SK-N-SH treated with all-trans-retinoic acid at 6 μM for 48 hours (cell line): ENCODE measurements at regions not wholly inside any gene's neighbourhood (a gene's known extent, or its start where the extent isn't known, plus 50 kb on each side); places are given as distances from the start of the nearest gene placed in this dataset.

Source experiments
- ATAC-seq: fragments of 200-7000 bp; cut with Tn5 transposase; 3 replicates; pipeline ENCODE4 v1.9.1; 2020; ENCODE audit warnings: mild to moderate bottlenecking, moderate library complexity
- ARNTL ChIP-seq: fragments of 450-650 bp; formaldehyde crosslinking; IDR thresholded peaks from 2 replicates; pipeline ENCODE4 v1.5.0; 2020; ENCODE audit warnings: low read depth, mild to moderate bottlenecking, moderate library complexity, borderline replicate concordance
- BACH2 ChIP-seq: fragments of 250-450 bp; sonication (Bioruptor Pico); IDR thresholded peaks from 2 replicates; pipeline ENCODE4 v1.9.0; 2021; ENCODE audit warnings: mild to moderate bottlenecking, borderline replicate concordance
- CSDC2 ChIP-seq: fragments of 250-450 bp; sonication (Bioruptor Pico); IDR thresholded peaks from 2 replicates; pipeline ENCODE4 v1.5.0; 2020; ENCODE audit warnings: mild to moderate bottlenecking, moderate library complexity
- CSRNP3 ChIP-seq: fragments of 250-450 bp; sonication (Bioruptor Pico); IDR thresholded peaks from 2 replicates; pipeline ENCODE4 v1.5.1; 2021; ENCODE audit warnings: mild to moderate bottlenecking, moderate library complexity
- ESRRG ChIP-seq: fragments of 250-450 bp; sonication (Bioruptor Pico); IDR thresholded peaks from 2 replicates; pipeline ENCODE4 v1.6.1; 2021; ENCODE audit warnings: mild to moderate bottlenecking
- GLIS3 ChIP-seq: fragments of 250-450 bp; sonication (Bioruptor Pico); IDR thresholded peaks from 2 replicates; pipeline ENCODE4 v1.5.0; 2020; ENCODE audit warnings: mild to moderate bottlenecking, moderate library complexity
- ISL1 ChIP-seq: fragments of 250-450 bp; sonication (Bioruptor Pico); IDR thresholded peaks from 2 replicates; pipeline ENCODE4 v2.1.2; 2022; ENCODE audit warnings: mild to moderate bottlenecking, moderate library complexity
- OSR1 ChIP-seq: fragments of 250-450 bp; sonication (Bioruptor Pico); IDR thresholded peaks from 2 replicates; pipeline ENCODE4 v1.8.0; 2022; ENCODE audit warnings: moderate library complexity, mild to moderate bottlenecking, inconsistent platforms
- POU6F1 ChIP-seq: fragments of 250-450 bp; sonication (Bioruptor Pico); IDR thresholded peaks from 2 replicates; pipeline ENCODE4 v1.8.0; 2021; ENCODE audit warnings: low read depth, mild to moderate bottlenecking, moderate library complexity, borderline replicate concordance
- PPARA ChIP-seq: fragments of 250-450 bp; sonication (Bioruptor Pico); IDR thresholded peaks from 2 replicates; pipeline ENCODE4 v1.5.0; 2020; ENCODE audit warnings: mild to moderate bottlenecking, borderline replicate concordance
- RARB ChIP-seq: fragments of 250-450 bp; sonication (Bioruptor Pico); IDR thresholded peaks from 2 replicates; pipeline ENCODE4 v1.8.0; 2021; ENCODE audit warnings: mild to moderate bottlenecking, moderate library complexity
- SNAI2 ChIP-seq: fragments of 250-450 bp; sonication (Bioruptor Pico); IDR thresholded peaks from 2 replicates; pipeline ENCODE4 v1.5.0; 2020; ENCODE audit warnings: mild to moderate bottlenecking, moderate library complexity
- TCF4 ChIP-seq: fragments of 250-450 bp; sonication (Bioruptor Pico); IDR thresholded peaks from 2 replicates; pipeline ENCODE4 v1.8.0; 2021; ENCODE audit warnings: mild to moderate bottlenecking, moderate library complexity, borderline replicate concordance
- ZC3H10 ChIP-seq: fragments of 250-450 bp; sonication (Bioruptor Pico); IDR thresholded peaks from 2 replicates; pipeline ENCODE4 v1.5.1; 2021; ENCODE audit warnings: mild to moderate bottlenecking, moderate library complexity
- ZFP3 ChIP-seq: fragments of 250-450 bp; sonication (Bioruptor Pico); IDR thresholded peaks from 2 replicates; pipeline ENCODE4 v1.5.0; 2020; ENCODE audit warnings: mild to moderate bottlenecking, moderate library complexity
- ZNF565 ChIP-seq: fragments of 450-650 bp; formaldehyde crosslinking; conservative IDR thresholded peaks from 2 replicates; pipeline ENCODE4 v1.5.0; 2020; ENCODE audit warnings: low read depth, mild to moderate bottlenecking, moderate library complexity
- ZNF70 ChIP-seq: fragments of 450-650 bp; formaldehyde crosslinking; IDR thresholded peaks from 2 replicates; pipeline ENCODE4 v1.5.0; 2020; ENCODE audit warnings: mild to moderate bottlenecking, moderate library complexity
- ZNF8 ChIP-seq: fragments of 450-650 bp; formaldehyde crosslinking; IDR thresholded peaks from 2 replicates; pipeline ENCODE4 v1.5.0; 2020; ENCODE audit warnings: mild to moderate bottlenecking, moderate library complexity
- TF ChIP-seq, protein P1 (sequence below): fragments of 250-450 bp; sonication (Bioruptor Pico); IDR thresholded peaks from 2 replicates; pipeline ENCODE4 v1.5.1; 2020; ENCODE audit warnings: low read depth, mild to moderate bottlenecking, moderate library complexity
- TF ChIP-seq, protein P2 (sequence below): fragments of 250-450 bp; sonication (Bioruptor Pico); IDR thresholded peaks from 2 replicates; pipeline ENCODE4 v1.5.0; 2020; ENCODE audit warnings: mild to moderate bottlenecking, moderate library complexity
- TF ChIP-seq, protein P3 (sequence below): fragments of 250-450 bp; sonication (Bioruptor Pico); IDR thresholded peaks from 2 replicates; pipeline ENCODE4 v1.8.0; 2020; ENCODE audit warnings: mild to moderate bottlenecking, moderate library complexity, borderline replicate concordance

GRCh38 chr6:20325641-20326421, 75.8 kb upstream of the E2F3 start:
- TF ChIP-seq ZFP3 (CRISPR knock-in tag) (no peak), ESRRG (CRISPR knock-in tag) (no peak), ZNF70 (no peak), TCF4 (CRISPR knock-in tag) (no peak), CSDC2 (CRISPR knock-in tag) (no peak), ZNF565 (no peak), ZC3H10 (CRISPR knock-in tag) (no peak), ISL1 (no peak)
- TF ChIP-seq, protein P1, sequence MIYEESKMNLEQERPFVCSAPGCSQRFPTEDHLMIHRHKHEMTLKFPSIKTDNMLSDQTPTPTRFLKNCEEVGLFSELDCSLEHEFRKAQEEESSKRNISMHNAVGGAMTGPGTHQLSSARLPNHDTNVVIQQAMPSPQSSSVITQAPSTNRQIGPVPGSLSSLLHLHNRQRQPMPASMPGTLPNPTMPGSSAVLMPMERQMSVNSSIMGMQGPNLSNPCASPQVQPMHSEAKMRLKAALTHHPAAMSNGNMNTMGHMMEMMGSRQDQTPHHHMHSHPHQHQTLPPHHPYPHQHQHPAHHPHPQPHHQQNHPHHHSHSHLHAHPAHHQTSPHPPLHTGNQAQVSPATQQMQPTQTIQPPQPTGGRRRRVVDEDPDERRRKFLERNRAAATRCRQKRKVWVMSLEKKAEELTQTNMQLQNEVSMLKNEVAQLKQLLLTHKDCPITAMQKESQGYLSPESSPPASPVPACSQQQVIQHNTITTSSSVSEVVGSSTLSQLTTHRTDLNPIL (CRISPR knock-in tag) = no peak
- TF ChIP-seq, protein P2, sequence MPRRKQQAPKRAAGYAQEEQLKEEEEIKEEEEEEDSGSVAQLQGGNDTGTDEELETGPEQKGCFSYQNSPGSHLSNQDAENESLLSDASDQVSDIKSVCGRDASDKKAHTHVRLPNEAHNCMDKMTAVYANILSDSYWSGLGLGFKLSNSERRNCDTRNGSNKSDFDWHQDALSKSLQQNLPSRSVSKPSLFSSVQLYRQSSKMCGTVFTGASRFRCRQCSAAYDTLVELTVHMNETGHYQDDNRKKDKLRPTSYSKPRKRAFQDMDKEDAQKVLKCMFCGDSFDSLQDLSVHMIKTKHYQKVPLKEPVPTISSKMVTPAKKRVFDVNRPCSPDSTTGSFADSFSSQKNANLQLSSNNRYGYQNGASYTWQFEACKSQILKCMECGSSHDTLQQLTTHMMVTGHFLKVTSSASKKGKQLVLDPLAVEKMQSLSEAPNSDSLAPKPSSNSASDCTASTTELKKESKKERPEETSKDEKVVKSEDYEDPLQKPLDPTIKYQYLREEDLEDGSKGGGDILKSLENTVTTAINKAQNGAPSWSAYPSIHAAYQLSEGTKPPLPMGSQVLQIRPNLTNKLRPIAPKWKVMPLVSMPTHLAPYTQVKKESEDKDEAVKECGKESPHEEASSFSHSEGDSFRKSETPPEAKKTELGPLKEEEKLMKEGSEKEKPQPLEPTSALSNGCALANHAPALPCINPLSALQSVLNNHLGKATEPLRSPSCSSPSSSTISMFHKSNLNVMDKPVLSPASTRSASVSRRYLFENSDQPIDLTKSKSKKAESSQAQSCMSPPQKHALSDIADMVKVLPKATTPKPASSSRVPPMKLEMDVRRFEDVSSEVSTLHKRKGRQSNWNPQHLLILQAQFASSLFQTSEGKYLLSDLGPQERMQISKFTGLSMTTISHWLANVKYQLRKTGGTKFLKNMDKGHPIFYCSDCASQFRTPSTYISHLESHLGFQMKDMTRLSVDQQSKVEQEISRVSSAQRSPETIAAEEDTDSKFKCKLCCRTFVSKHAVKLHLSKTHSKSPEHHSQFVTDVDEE = no peak
- TF ChIP-seq, protein P3, sequence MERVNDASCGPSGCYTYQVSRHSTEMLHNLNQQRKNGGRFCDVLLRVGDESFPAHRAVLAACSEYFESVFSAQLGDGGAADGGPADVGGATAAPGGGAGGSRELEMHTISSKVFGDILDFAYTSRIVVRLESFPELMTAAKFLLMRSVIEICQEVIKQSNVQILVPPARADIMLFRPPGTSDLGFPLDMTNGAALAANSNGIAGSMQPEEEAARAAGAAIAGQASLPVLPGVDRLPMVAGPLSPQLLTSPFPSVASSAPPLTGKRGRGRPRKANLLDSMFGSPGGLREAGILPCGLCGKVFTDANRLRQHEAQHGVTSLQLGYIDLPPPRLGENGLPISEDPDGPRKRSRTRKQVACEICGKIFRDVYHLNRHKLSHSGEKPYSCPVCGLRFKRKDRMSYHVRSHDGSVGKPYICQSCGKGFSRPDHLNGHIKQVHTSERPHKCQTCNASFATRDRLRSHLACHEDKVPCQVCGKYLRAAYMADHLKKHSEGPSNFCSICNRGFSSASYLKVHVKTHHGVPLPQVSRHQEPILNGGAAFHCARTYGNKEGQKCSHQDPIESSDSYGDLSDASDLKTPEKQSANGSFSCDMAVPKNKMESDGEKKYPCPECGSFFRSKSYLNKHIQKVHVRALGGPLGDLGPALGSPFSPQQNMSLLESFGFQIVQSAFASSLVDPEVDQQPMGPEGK = no peak
- TF ChIP-seq, all 23 proteins: peak for 0
- ATAC-seq = peak; percentile 34; the same call in 2 of the 3 replicates

DNA sequence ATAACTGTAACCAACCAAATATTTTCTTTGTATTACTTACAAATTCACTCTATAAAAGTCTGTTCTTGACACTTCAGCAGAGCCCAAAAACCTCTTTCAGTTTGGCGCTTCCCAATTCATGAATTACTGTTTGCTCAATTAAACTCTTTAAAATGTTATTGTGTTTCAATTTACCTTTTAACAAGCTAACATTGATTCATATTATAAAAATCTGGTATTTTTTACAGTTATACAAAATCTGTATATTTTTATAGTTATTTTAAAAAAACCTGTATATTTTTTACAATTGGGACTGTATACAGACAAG, 75.3 kb upstream of the E2F3 start:
- ATAC-seq = no peak
- TF ChIP-seq ESRRG (CRISPR knock-in tag) = no peak

DNA sequence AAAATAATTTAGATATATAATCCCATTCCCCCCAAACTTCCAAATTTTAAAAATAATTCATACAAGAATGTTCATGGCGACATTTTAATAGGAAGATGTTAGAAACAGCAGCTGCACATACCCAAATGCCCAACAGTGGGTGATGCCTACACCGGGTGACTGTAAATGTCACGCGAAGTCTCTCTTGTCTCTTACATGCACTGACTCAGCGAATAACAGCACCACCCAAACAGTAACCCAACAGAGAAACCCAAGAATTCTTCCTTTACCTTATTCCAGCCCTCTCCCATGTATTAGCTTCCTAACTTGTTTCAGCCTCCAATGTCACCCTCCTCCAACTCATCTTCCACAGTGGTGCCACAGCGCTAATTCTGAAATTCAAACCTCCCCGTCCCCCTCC, 74.5 kb upstream of the E2F3 start:
- ATAC-seq = no peak
- TF ChIP-seq TCF4 (CRISPR knock-in tag) = no peak
- TF ChIP-seq ZNF565 = no peak
- TF ChIP-seq ZNF8 (CRISPR knock-in tag) = no peak
- no peak for TF ChIP-seq GLIS3

DNA sequence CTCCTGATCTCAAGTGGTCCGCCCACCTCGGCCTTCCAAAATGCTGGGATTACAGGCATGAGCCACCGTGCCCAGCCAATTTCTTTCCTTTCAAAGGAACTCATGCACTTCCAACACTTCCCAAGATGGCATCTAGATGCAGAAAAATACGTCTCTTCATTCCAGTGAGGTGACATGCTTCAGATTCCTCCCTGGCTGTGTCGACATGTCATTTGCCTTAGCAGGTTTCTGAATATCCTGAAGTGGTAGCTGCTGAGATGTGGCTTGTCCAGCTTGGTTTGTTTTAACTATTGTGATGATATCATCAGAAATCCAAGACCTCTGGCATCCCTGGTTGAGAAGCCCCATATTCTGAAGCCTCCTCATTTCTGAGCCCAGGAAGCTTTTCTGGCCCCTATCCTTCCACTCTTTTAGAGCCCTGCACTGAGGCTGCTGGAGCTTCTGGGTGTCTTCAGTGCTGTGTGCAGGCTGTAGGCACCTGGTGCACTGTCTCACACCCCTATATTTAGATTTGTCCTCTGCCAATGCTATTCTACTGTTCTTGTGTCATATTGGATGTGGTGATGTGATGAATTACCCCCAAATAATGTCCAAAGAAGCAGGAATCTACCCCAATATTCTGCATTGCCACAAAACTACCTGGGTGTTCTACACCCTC, 73.3 kb upstream of the E2F3 start:
- no peak for ATAC-seq
- TF ChIP-seq ZC3H10 (CRISPR knock-in tag) (no peak), GLIS3 (no peak), TCF4 (CRISPR knock-in tag) (no peak), CSRNP3 (CRISPR knock-in tag) (no peak), SNAI2 (CRISPR knock-in tag) (no peak), POU6F1 (CRISPR knock-in tag) (no peak), RARB (no peak), PPARA (CRISPR knock-in tag) (no peak), ZNF565 (no peak), BACH2 (CRISPR knock-in tag) (no peak), ZNF70 (no peak), ZFP3 (CRISPR knock-in tag) (no peak), OSR1 (no peak), ZNF8 (CRISPR knock-in tag) (no peak), ESRRG (CRISPR knock-in tag) (no peak), ARNTL (CRISPR knock-in tag) (no peak), ISL1 (no peak)
- TF ChIP-seq, protein P2 = no peak
